Daoy (cell line): ENCODE measurements at regions not wholly inside any gene's neighbourhood (a gene's known extent, or its start where the extent isn't known, plus 50 kb on each side); places are given as distances from the start of the nearest gene placed in this dataset.

ENCODE experiments used
- DNase-seq: peaks from one replicate; pipeline ENCODE4 v3.0.0-alpha.2; 2015; ENCODE audit warnings: low read depth

DNA sequence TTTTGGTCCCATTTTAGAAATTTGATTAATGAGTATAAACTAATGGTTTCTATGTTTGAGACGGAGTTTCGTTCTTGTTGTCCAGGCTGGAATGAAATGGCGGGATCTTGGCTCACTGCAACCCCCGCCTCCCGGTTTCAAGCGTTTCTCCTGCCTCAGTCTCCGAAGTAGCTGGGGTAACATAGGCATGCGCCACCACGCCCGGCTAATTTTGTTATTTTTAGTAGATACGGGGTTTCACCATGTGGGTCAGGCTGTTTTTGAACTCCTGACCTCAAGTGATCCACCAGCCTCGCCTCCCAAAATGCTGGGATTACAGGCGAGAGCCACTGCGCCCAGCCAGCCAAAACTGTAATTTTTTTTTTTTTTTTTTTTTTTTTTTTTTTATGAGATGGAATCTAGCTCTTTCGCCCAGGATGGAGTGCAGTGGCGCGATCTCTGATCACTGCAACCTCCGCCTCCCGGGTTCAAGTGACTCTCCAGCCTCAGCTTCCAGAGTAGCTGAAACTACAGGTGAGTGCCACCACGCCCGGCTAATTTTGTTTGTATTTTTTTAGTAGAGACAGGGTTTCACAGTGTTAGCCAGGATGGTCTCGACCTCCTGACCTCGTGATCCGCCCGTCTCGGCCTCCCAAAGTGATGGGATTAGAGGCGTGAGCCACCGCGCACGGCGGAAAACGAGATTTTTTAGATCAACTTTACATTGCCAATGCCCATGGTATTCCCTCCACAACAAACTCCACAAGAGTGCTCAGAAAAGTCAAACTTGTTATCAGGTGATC is 127.8 kb downstream of the HFE start:
- DNase-seq = no peak

DNA sequence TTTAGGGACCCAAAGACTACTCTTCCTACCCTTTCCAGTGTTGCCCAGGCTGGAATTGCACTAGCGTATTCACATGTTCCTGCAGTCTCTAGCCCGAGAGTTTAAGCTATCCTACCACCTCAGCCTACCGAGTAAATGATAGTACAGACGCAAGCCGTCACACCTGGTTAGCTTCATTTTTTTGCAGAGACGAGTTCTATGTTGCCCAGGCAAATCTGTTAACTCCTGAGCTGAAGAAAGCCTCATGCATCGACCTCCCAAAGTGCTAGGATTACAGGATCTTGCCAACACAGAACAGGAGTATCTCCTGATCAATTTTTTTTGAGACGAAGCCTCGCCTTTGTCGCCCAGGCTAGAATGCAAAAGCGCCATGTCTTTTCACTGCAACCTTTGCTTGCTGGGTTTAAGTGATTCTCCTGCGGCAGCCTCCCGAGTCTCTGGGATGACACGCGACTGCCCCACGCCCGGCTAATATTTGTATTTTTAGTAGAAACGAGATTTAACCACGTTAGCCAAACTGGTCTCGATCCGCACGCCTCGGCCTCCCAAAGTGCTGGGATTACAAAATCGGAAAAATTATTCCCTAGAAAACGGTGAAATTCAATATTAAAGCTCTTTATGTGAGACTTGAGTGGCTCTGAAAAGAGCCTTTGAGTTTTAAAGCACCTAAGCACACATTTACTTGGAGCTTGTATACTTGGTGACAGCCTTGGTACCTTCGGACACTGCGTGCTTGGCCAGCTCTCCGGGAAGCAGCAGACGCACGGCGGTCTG is 128.5 kb downstream of the HFE start:
- DNase-seq = no peak

DNA sequence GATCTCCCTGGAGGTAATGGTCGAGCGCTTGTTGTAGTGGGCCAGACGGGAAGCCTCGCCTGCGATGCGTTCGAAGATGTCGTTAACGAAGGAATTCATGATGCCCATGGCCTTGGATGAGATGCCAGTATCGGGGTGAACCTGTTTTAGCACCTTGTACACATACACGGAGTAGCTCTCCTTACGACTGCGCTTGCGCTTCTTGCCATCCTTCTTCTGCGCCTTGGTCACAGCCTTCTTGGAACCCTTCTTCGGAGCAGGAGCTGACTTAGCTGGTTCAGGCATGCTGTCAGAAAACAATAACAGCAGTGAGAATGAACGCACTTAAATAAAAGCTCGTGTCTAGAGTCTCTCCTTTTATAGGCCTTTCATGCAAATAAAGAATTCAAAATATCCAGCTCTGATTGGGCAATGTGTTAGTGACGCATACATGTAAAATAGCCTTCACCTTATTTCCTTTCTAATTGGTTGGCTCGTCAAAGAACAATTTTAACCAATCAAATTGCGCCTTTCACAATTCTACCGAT is 129.2 kb downstream of the HFE start:
- DNase-seq = no peak

DNA sequence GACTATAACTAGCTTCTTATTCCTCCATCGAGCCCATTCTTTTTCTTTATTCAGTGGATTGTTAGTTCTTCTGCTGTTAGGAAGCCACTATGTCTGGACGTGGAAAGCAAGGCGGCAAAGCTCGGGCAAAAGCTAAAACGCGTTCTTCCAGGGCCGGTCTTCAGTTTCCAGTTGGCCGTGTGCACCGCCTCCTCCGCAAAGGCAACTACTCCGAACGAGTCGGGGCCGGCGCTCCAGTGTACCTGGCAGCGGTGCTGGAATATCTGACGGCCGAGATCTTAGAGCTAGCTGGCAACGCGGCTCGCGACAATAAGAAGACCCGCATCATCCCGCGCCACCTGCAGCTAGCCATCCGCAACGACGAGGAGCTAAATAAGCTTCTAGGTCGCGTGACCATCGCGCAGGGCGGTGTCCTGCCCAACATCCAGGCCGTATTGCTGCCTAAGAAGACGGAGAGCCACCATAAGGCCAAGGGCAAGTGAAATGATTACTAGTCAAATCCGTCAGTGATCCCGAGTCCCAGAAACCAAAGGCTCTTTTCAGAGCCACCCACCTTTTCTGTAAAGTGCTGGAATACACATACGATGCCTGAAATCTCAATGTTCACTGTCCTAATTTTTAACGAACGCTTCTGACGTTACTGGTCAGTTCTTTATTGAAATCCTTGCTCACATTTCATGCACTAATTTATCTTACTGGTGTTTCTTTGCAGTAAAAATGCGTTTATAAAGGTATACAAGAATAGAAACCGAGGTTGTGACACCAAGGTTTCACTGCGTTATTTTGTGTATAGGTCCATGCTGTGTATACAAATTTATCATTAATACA is 129.9 kb downstream of the HFE start:
- DNase-seq = peak; percentile 81

DNA sequence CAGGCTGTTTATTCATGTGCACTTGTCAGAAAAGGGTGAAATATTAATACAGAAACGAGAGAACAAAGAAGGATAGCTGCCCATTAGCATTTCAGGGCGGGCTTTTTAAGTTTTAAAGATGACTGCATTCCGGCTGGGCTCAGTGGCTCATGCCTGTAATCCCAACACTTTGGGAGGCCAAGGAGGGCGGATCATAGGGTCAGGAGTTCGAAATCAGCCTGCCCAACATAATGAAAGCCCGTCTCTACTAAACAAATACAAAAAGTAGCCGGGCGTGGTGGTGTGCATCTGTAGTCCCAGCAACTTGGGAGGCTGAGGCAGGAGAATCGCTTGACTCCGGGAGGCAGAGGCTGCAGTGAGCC is 130.5 kb downstream of the HFE start:
- no peak for DNase-seq

DNA sequence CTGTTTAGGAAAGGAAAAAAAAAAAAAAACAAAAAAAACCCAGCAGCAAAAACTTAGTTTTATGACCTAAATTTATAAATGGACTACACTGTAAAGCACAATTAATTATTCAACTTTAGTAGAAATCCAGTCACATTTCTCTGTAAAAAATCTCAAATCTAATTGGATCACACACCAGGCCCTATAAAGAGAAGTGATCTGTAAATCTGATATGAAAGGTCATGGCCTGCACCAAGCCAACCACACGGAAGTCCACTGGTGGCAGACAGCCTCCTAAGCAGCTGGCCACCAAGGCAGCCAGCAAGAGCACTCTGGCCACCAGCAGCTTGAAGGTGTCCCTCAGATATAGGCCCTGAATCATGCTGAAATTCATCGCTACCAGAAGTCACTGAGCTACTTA is 131.6 kb downstream of the HFE start:
- DNase-seq = no peak

DNA sequence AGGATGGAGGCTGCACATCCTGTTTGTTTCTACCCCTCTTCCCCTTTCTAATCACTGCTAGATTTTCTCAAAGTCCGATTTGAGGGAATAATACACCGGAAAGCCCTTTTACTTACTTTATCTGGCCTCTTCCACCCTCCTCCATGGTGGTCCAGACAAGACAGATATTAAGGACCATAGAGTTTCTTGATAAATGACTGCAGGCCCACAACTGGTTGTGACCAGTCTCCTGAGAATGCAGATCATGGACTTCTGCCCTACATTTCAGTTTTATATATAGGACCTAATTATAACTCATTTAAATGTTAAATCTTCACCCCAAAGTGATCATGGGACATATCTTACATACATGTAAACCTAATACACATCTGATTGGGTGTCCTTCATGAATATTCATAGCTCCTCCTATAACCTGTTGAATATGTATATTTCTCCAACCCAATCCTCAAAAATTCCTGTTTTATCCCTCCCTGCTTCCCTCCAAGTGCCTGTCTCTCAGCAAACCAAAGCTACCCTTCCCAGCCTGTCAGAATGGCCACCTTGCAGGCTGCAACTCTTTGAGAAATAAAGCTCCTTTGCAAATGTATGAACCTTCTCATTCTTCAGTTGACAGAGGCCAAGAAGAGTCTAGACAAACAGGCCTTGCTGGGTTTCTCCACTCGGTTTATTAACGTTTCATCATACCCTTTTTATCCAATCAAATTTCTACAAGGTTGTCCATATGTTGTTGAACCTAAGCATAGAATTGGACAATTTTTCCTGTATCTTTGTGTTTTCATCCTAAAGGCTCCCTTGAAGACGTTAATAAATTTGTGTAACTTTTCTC is 133.1 kb downstream of the HFE start:
- DNase-seq = no peak

DNA sequence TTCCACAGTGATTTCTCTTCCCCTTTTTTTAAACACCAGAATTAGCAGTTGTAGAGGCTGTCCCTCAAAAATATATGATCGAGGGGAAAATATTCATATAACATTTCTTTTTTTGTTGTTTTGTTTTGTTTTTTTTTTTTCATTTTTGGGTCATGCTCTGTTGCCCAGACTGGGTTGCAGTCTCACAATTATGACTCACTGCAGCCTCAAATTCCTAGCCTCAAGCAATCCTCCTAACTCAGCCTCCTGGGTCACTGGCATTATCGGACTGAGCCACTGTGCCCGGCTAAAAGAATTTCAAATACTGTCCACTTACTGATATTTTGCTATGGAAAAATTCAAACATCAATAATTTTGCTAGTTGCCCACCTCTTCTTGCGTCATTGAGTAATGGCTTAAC is 134.0 kb downstream of the HFE start:
- no peak for DNase-seq

DNA sequence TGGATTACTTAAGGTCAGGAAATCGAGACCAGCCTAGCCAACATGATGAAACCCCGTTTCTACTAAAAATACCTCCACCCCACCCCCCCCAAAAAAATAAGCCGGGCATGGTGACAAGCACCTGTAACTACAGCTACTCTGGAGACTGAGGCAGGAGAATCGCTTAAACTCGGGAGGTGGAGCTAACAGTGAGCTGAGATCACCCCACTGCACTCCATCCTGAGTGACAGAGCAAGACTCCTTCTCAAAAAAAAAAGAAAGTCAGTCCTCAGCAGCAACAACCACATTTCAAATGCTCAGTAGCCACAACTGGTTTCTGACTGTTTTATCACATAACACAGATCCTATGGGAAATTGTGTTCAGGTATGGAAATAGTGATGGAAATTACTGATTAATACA is 135.3 kb downstream of the HFE start:
- DNase-seq = no peak

DNA sequence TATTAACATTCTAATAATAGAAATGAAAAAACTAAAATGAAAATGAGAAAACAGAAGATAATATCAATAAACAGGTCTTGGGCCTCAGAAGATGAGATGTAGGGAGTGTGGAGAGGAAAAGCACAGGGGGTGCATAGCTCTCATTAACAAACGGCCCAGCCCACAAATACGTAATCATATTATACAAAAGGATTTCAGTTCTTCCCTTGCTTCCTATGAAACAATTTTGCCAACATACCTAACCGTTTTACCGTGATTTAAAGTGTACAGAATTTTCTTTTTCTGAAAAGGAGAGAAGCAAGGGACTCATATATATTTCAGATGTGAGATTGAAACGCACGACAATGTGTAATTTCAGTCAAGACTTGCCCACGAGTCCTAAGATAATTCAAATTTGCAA is 136.0 kb downstream of the HFE start:
- DNase-seq = peak; percentile 34

DNA sequence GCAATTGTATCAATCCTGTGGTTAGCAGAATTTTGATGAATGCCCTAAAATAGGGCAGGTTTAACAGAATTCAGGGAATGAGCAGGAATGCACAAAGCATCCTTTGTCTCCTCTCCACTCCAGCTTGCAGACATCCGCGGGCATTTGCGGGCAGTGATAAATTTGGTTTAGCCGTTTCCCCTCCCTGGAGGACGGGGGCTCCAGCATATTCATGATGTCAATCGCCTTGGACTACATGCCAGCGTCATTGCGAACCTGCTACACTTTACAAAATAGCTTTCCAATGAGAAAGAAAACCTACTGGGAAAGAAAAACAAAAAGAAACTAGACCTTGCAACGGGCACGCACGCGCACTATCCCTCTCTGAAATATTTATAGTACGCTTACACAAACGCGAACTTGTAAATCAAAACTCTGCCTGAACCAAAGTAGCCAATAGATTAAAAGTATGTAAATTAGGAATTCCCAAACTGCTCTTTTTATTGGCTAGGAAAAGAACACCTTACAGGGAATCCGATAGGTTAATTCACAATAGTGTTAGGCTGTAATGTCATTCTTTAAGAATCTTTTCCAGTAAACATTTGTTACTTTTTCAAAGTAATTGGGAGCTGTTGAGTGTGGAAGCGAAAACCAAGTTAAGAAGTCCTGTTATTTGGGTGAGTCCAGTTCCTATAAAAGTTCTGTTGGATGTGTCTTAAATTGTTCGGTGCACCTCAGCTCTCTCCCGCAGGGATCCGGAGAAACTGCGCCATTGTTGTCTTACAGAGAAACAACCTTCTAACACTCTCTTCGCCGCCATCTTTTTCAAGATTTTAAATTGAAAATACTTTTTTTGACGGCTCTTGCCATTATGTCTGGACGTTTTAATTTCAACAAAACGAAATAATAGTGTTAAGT is 136.7 kb downstream of the HFE start:
- peak; percentile 85 for DNase-seq

DNA sequence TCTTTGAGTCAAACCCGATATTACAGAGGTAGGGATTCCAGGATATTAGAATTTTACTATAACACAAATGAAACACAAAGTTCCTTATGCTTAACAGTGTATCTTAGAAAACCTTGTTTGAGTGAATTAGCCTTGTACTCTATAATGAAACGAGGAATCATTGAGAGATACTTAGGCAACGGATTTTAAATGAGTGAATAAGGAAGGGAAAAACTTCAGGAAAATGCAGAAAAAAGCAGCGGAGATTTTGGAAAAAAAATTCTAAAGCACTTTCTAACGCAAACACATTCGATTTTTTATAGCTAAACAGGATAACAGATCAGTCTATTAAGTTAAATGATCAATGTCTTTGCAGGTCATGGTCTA is 137.3 kb downstream of the HFE start:
- DNase-seq = no peak

DNA sequence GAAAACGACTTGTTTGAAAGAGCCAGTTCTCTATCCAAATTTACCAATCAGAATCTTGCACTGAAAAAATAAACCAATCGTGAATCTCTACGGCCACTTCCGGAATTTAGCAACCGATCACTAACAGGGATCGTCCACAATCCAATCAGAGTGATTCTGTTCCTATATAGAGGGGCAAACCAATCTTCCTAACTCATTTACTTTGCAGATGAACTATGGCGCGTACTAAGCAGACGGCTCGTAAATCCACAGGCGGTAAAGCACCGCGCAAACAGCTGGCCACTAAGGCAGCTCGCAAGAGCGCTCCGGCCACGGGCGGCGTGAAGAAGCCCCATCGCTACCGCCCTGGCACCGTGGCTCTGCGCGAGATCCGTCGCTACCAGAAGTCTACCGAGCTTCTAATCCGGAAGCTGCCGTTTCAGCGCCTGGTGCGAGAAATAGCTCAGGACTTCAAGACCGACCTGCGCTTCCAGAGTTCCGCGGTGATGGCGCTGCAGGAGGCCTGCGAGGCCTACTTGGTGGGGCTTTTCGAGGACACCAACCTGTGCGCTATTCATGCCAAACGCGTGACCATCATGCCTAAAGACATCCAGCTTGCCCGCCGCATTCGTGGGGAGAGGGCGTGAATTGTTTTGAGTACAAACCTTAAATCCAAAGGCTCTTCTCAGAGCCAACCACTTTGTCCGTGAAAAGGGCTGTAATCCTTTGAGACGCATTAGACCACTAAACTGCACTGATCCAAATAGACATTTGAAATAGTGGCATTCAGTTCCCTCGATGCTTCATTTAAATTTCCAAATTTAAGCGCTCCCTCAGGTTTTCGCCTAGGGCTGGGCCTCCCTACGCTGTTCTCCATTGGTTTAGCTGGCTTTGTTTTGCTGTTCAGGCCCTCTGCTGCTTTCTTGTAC is 138.0 kb downstream of the HFE start:
- no peak for DNase-seq

DNA sequence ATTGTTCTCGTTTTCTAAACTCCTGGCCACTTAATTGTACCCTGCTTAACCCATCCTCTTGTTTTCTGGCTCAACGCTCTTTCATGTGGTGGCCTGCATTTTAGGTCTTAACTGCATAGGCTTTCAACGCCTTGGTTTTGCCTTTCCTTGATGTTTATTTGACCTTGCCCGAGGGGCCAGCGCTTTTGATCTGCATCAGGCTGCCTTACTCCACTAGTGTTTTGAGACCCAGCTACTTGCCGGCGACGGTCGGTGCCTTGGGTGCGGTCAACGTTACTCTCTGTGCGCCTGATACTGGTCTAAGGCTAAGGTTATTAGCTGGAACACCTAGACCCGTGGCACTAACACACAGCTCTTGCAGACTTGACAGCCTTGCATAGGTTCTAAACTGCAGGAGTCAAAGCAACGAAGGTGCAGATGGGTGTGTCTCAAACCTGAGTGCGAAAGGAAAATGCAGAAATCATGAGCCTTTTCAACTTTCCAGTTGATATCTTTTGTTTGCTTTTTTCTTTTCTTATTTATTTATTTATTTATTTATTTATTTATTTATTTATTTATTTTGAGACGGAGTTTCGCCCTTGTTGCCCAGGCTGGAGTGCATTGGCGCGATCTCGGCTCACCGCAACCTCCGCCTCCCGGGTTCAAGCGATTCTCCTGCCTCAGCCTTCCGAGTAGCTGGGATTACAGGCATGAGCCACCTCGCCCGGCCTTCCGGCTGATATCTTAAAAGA is 138.8 kb downstream of the HFE start:
- no peak for DNase-seq

DNA sequence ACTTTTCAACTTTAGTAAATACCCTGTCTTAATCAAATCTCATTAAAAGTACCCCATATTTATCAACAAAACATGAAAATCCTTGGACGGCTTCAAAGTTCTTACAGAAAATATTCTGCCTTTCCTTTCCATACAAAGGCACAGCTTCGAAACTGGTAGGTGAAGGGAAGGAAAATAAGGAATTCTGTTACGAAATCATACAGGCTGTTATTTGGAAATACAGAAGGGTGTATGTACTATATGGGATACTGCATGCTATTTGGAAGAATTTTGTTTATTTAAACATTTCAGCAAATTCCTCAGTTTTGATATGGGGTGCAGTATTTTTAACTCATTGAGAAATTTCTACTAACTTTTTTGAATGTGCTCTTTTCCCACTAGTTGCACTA is 138.4 kb upstream of the BTN3A2 start:
- DNase-seq = no peak

DNA sequence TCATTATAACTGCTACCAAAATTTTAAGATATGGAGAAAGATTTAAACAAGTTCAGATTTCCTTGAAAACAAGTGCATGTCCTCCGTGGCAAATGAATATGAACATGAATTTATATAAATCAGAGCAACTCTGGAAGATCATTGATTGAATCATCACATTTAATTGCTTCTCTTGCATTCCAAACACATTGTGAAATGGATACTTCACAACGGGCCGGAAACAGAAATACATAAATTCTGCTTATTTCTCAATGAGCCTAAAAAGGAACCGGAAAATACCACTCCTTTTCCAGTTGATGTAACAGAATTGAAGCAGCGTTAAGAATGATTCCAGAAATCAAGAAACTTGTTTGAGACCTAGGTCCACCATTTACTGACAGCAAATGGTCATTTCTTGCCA is 134.6 kb upstream of the BTN3A2 start:
- DNase-seq = no peak

DNA sequence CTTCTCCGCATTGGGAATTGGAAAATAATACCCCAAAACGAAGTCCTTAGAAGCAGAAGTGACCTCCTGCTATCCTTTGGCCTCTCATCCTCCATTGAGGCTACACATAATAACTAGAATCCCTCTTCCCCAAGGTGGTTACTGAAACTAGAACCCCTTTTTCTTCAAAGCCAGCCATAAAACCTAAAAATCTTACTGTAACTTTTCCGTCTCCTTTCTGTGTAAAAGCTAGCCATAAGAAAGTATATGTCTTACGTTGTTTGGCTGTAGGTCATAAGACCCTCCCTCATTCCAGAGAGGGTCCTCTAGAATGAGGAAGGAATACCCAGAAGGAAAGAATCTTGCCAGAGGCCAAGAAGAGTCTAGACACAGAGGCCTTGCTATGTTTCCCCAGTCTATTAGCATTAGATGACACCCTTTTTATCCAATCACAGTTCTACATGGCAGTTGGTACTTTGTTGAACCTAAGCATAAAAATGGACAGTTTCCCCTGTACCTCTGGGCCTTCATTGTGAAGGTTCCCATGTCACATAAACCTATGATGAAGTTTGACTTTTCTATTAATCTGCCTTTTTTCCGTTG is 133.9 kb upstream of the BTN3A2 start:
- DNase-seq = no peak

DNA sequence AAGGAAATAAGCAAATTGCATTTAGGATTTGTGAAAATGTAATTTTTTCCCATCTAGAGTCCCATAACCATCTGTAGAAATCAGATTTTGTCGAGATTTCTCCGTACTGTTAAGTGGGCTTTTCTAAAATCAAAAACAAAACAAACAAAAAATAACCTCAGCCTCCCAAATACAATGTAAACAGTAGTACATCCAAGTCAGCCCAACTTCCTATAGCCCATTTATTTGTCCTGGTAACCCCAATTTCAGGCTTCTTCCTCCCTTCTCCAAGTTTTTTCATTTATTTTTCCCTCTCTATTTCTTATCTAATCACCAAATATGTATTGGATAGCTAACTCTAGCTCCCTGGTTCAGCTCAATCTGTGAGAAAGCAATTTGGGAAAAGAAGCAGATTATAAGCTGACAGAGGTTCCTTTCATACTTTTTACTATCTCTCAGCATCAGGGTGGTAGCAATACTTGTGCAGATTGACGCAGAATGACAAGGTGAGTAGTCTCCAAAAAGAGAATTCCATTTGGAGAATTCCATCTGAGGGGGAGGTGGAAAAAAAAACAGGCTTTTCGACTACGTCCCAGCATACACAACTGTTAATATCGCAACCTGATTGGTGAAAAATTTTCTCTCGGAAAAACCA is 132.6 kb upstream of the BTN3A2 start:
- no peak for DNase-seq
